KMS-11 (cell line): ENCODE measurements at regions not wholly inside any gene's neighbourhood (a gene's known extent, or its start where the extent isn't known, plus 50 kb on each side); places are given as distances from the start of the nearest gene placed in this dataset.

Experiments used
- H2AFZ ChIP-seq: fragments of 200-600 bp; sonication (generic); 2 replicates; pipeline ENCODE4 v1.6.1; 2016; ENCODE audit warnings: antibody characterized with exemption, mixed run types, low read depth
- H3K27ac ChIP-seq: fragments of 200-600 bp; sonication (generic); 2 replicates; pipeline ENCODE4 v1.6.1; 2016; ENCODE audit warnings: mild to moderate bottlenecking, mixed run types
- H3K27me3 ChIP-seq: fragments of 200-600 bp; sonication (generic); 2 replicates; pipeline ENCODE4 v1.6.1; 2017; ENCODE audit warnings: mild to moderate bottlenecking, low read depth, mixed run types, moderate library complexity; ENCODE audit not compliant: insufficient read depth
- H3K36me3 ChIP-seq: fragments of 200-600 bp; sonication (generic); 2 replicates; pipeline ENCODE4 v1.6.1; 2017; ENCODE audit warnings: mild to moderate bottlenecking, mixed run types; ENCODE audit not compliant: insufficient read depth
- H3K4me1 ChIP-seq: fragments of 200-600 bp; sonication (generic); 2 replicates; pipeline ENCODE4 v1.6.1; 2016; ENCODE audit warnings: mild to moderate bottlenecking, low read depth, mixed run types; ENCODE audit not compliant: poor library complexity, severe bottlenecking
- H3K4me2 ChIP-seq: fragments of 200-600 bp; sonication (generic); 2 replicates; pipeline ENCODE4 v1.7.0; 2016; ENCODE audit warnings: mild to moderate bottlenecking, mixed run types
- H3K4me3 ChIP-seq: fragments of 200-600 bp; sonication (generic); IDR thresholded peaks from 2 replicates; pipeline ENCODE4 v1.6.1; 2017; ENCODE audit warnings: low read depth, low read length, mixed read lengths; ENCODE audit not compliant: insufficient read depth
- H3K79me2 ChIP-seq: fragments of 200-600 bp; sonication (generic); 2 replicates; pipeline ENCODE4 v1.6.1; 2016; ENCODE audit warnings: low read depth, mixed run types; ENCODE audit not compliant: insufficient read depth
- H3K9ac ChIP-seq: fragments of 200-600 bp; sonication (generic); 2 replicates; pipeline ENCODE4 v1.6.1; 2016; ENCODE audit warnings: mild to moderate bottlenecking, mixed run types
- H4K20me1 ChIP-seq: fragments of 200-600 bp; sonication (generic); 2 replicates; pipeline ENCODE4 v1.6.1; 2016; ENCODE audit warnings: mild to moderate bottlenecking, mixed run types; ENCODE audit not compliant: insufficient read depth
- CTCF ChIP-seq: fragments of 200-600 bp; sonication (generic); conservative IDR thresholded peaks from 2 replicates; pipeline ENCODE4 v1.6.1; 2017; ENCODE audit warnings: low read depth, mild to moderate bottlenecking, antibody characterized with exemption, low read length, moderate library complexity, mixed read lengths

- H3K9ac ChIP-seq = no peak overlapping the region
- no peak overlapping the region for H3K4me3 ChIP-seq
- H3K4me1 ChIP-seq = no peaks in the 10 kb centered on the region
- H3K4me2 ChIP-seq = no peak overlapping the region
- no peaks in the 10 kb centered on the region for H3K36me3 ChIP-seq
- H2AFZ ChIP-seq = no peak overlapping the region
- no peaks in the 10 kb centered on the region for H3K79me2 ChIP-seq
- TF ChIP-seq CTCF = peak; percentile 44; the same call in 1 of the 2 replicates
- peaks cover 94% of the 10 kb centered on the region for H3K27me3 ChIP-seq
- no peaks in the 10 kb centered on the region for H4K20me1 ChIP-seq
- no peak overlapping the region for H3K27ac ChIP-seq
These were observed 222.1 kb downstream of the RBFOX3 start for GRCh38 chr17:79388556-79389295.

GRCh38 chr17:79387783-79388182, 223.1 kb downstream of the RBFOX3 start:
- H3K27ac ChIP-seq = no peak overlapping the region
- H3K79me2 ChIP-seq = no peaks in the 10 kb centered on the region
- H3K4me1 ChIP-seq = no peaks in the 10 kb centered on the region
- H2AFZ ChIP-seq = no peak overlapping the region
- no peak for TF ChIP-seq CTCF
- no peak overlapping the region for H3K4me2 ChIP-seq
- no peak overlapping the region for H3K9ac ChIP-seq
- peaks cover 96% of the 10 kb centered on the region for H3K27me3 ChIP-seq
- no peaks in the 10 kb centered on the region for H3K36me3 ChIP-seq
- H4K20me1 ChIP-seq = no peaks in the 10 kb centered on the region
- no peak overlapping the region for H3K4me3 ChIP-seq

GRCh38 chr17:79385962-79386563, 224.8 kb downstream of the RBFOX3 start:
- Histone ChIP-seq H3K9ac (no peak overlapping the region), H4K20me1 (no peaks in the 10 kb centered on the region), H3K27me3 (peaks cover 97% of the 10 kb centered on the region), H3K79me2 (no peaks in the 10 kb centered on the region), H3K4me2 (no peak overlapping the region), H3K27ac (no peak overlapping the region), H3K4me3 (no peak overlapping the region), H2AFZ (no peak overlapping the region), H3K36me3 (no peaks in the 10 kb centered on the region), H3K4me1 (no peaks in the 10 kb centered on the region)
- no peak for TF ChIP-seq CTCF

GRCh38 chr17:79382313-79382712, 228.5 kb downstream of the RBFOX3 start:
- Histone ChIP-seq H4K20me1 (no peaks in the 10 kb centered on the region), H3K79me2 (no peaks in the 10 kb centered on the region), H3K4me2 (no peak overlapping the region), H3K36me3 (no peaks in the 10 kb centered on the region), H3K27me3 (peaks cover 99% of the 10 kb centered on the region), H3K27ac (no peak overlapping the region), H3K9ac (no peak overlapping the region), H3K4me1 (no peaks in the 10 kb centered on the region), H3K4me3 (no peak overlapping the region), H2AFZ (no peak overlapping the region)
- TF ChIP-seq CTCF = no peak
